ENCODE measurements at regions not wholly inside any gene's neighbourhood (a gene's known extent, or its start where the extent isn't known, plus 50 kb on each side); places are given as distances from the start of the nearest gene placed in this dataset.

DNA sequence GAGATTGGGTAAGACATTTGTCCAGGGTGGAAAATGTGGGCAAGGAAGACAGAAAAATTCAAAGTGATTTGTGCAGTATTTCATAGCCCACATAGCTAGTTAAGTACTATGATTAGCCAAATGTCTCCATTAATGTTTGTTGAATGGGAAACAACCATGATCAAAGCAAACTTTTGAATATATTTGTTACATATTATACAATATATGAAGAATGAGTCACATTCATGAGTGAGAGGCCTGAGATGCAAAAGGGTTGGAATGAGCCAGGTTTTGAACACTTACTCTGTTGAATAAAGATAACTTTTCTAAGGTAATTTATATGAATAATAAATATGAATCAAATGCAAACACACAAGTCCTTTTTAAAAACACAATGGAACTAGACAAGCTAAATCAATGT, 984.5 kb upstream of the CDH2 start:
- no peak for TF ChIP-seq CTCF (IDR thresholded peaks at IDR 0.05)

DNA sequence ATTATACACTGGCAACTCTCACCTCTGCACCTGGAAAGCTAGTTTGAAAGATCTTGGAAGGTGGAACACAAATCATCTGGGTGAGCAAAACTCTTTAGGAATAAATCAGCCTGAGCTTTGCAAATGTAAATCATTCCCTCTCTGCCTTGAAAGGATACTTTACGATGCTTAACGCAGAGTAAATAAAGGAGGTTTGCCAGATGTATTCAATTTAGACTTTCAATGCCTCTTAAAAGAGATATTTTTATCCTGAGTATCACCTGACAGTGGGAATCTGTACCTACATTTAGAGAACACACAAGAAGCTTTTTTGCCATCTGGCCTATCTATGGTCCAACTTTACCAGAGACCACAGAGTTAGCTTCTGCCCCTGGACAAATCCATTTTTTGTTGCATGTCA, 983.2 kb upstream of the CDH2 start:
- TF ChIP-seq CTCF (IDR thresholded peaks at IDR 0.05) = no peak

- TF ChIP-seq CTCF (IDR thresholded peaks at IDR 0.05) = no peak
These were observed 981.0 kb upstream of the CDH2 start for GRCh38 chr18:29157905-29158304.

DNA sequence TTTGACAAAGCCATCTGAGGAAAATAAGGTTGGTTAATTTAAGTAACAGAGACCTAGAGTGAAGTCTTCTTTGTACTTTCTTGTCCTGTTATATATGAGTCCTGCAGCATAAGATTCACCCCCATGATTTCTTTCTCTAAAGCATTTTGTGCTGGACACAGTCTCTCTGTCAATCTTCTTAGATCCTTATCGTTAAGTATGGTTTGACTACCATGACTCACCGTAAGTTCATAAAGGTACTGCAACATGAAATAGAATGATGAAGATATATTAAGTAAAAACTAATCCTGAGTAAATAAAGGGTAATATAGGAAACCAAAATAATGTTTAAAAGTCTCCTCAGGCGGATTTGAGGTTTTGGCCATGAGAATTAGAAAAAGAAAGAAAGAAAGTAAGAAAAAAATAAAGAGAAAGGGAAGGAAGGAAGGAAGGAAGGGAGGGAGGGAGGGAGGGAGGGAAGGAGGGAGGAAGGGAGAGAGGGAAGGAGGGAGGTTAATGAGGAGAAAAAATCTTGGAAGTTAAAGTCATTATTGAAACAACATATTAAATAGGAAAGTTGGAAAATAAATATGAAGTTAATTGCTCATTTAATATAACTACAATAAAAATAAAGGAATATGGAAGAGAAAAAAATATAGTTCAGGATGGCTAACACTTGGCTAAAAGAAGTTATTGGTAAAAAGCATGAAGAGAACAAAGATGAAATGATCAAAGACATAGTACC, 980.3 kb upstream of the CDH2 start:
- TF ChIP-seq CTCF (IDR thresholded peaks at IDR 0.05) = no peak

GRCh38 chr18:29156531-29156930, 979.6 kb upstream of the CDH2 start:
- TF ChIP-seq CTCF (IDR thresholded peaks at IDR 0.05) = no peak

- no peak for TF ChIP-seq CTCF (IDR thresholded peaks at IDR 0.05)
These were observed 978.1 kb upstream of the CDH2 start for GRCh38 chr18:29154758-29155725.

DNA sequence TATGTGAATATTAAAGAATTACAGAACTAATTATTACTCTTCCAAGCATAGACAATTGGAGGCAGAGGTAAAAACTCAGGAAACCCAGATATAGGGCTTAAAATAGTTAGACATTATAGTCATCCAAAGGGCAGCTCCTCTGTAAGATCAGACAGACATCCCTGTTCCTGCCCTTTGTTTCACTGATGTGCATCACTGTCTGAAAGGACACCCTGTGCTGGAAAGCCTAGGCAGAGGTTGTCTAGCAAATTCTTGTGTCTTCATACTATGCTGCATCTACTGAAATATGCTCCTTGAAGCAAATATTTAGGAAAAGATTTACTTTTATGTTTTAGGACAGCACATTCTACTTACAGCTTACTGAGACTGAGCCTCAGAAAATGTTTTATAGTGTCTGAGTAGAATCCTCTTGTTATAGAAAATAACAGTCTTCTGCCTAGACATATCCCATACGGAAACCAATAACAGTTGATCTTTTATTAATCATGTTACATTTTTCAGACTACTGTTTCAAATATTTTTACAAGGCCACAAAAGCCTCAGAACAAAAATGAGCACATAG, 977.3 kb upstream of the CDH2 start:
- no peak for TF ChIP-seq CTCF (IDR thresholded peaks at IDR 0.05)
